ENCODE measurements at regions not wholly inside any gene's neighbourhood (a gene's known extent, or its start where the extent isn't known, plus 50 kb on each side); places are given as distances from the start of the nearest gene placed in this dataset.

DNA sequence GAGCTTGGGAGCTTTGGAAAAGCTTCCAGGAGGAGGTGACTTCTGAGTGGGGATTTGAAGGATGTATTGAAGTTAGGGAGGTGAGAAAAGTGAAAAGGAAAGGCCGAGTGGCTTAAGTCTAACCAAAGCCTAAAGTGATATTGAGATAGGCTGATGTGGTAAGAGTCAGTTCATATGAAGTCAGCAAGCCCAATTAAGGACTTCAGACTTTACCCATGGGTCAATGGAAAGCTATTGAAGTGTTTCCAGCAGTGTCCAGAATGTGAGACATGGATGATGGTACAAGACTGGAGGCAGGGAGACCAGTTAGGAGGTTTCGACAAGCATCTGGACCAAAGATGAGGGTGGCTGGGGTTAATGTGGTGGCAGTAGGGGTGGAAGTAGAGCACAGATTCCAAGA lies 134.3 kb upstream of the WWC1 start:
- H3K4me1 Mint-ChIP-seq, result no peaks in the 10 kb centered on the region
- H3K4me3 ChIP-seq (ENCODE audit: low read depth, low read length), result no peak overlapping the region
- no peaks in the 10 kb centered on the region for H3K9me3 ChIP-seq (ENCODE audit: control insufficient read depth in 2 of 2, low read length in 2 of 2)
- H3K27me3 Mint-ChIP-seq, result no peaks in the 10 kb centered on the region
- DNase-seq (no peak), ATAC-seq (ENCODE audit: low read depth in 2 of 2) (no peak)
- no peaks in the 10 kb centered on the region for H3K36me3 Mint-ChIP-seq
- no peaks in the 10 kb centered on the region for H3K4me1 ChIP-seq (ENCODE audit: control insufficient read depth, insufficient read depth, low read length, poor library complexity, severe bottlenecking)
- H3K9me3 Mint-ChIP-seq, result peaks cover 0 to 4% (median 0%) of the 10 kb centered on the region in 7 donors
- H3K27me3 ChIP-seq (ENCODE audit: control insufficient read depth, insufficient read depth, low read length), result no peaks in the 10 kb centered on the region
- H3K4me3 Mint-ChIP-seq, result no peak overlapping the region
- no peak overlapping the region for H3K27ac ChIP-seq (ENCODE audit: insufficient read depth, low read length, poor library complexity, severe bottlenecking)
- H3K27ac Mint-ChIP-seq, result no peak overlapping the region
- no peaks in the 10 kb centered on the region for H3K36me3 ChIP-seq (ENCODE audit: control insufficient read depth, insufficient read depth, low read length)

DNA sequence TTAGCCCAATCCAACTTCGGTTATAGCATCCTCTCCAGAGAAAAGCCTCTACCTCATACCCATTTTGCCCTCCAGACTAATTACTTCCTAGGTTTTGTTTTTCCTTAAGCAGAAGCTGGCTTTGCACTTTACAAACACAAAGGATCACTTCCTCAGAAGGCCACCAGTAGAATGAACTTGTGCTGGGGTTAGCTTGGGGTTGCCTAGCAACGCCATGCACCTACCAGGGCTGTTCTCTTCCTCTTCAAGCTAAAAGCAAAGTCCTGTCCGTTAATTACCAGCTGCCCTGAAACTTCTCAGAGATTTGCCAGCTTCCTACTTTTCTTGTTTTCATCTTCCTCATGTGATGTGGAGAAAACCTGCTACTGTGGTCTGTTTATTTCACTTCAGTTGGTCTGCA lies 132.0 kb upstream of the WWC1 start:
- H3K4me1 ChIP-seq (ENCODE audit: control insufficient read depth, insufficient read depth, low read length, poor library complexity, severe bottlenecking), result no peaks in the 10 kb centered on the region
- no peaks in the 10 kb centered on the region for H3K36me3 Mint-ChIP-seq
- no peaks in the 10 kb centered on the region for H3K27me3 ChIP-seq (ENCODE audit: control insufficient read depth, insufficient read depth, low read length)
- H3K4me1 Mint-ChIP-seq, result no peaks in the 10 kb centered on the region
- H3K27ac ChIP-seq (ENCODE audit: insufficient read depth, low read length, poor library complexity, severe bottlenecking), result no peak overlapping the region
- H3K4me3 Mint-ChIP-seq, result no peak overlapping the region
- H3K27ac Mint-ChIP-seq, result no peak overlapping the region
- DNase-seq (no peak), ATAC-seq (ENCODE audit: low read depth in 2 of 2) (no peak)
- H3K4me3 ChIP-seq (ENCODE audit: low read depth, low read length), result no peak overlapping the region
- H3K27me3 Mint-ChIP-seq, result peaks cover 6% of the 10 kb centered on the region
- H3K9me3 ChIP-seq (ENCODE audit: control insufficient read depth in 2 of 2, low read length in 2 of 2), result no peaks in the 10 kb centered on the region
- H3K36me3 ChIP-seq (ENCODE audit: control insufficient read depth, insufficient read depth, low read length), result no peaks in the 10 kb centered on the region
- H3K9me3 Mint-ChIP-seq, result peaks cover 0 to 2% (median 0%) of the 10 kb centered on the region in 7 donors

DNA sequence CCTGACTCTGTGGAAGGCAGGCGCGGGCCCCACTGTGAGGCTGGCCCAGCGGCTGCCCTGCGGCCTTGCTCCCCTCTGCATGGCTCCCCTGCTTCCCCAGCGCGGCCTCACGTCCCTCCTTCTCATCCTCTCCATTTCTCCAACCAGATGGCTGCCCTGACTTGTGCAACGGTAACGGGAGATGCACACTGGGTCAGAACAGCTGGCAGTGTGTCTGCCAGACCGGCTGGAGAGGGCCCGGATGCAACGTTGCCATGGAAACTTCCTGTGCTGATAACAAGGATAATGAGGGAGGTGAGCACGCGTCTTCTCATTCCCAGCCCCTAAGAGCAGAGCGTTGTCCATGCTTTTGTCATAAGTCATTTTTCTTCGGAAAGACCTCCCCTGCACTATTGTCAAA lies 129.0 kb upstream of the WWC1 start:
- Histone ChIP-seq H3K27ac (ENCODE audit: insufficient read depth, low read length, poor library complexity, severe bottlenecking) (no peak overlapping the region), H3K27me3 (ENCODE audit: control insufficient read depth, insufficient read depth, low read length) (peaks cover 2% of the 10 kb centered on the region), H3K4me3 (ENCODE audit: low read depth, low read length) (no peak overlapping the region), H3K9me3 (ENCODE audit: control insufficient read depth in 2 of 2, low read length in 2 of 2) (no peaks in the 10 kb centered on the region), H3K36me3 (ENCODE audit: control insufficient read depth, insufficient read depth, low read length) (no peaks in the 10 kb centered on the region), H3K4me1 (ENCODE audit: control insufficient read depth, insufficient read depth, low read length, poor library complexity, severe bottlenecking) (no peaks in the 10 kb centered on the region)
- ATAC-seq (ENCODE audit: low read depth in 2 of 2), result no peak
- DNase-seq, result no peak
- no peak overlapping the region for H3K27ac Mint-ChIP-seq
- H3K4me1 Mint-ChIP-seq, result peaks cover 0 to 17% (median 8%) of the 10 kb centered on the region in 4 donors
- H3K36me3 Mint-ChIP-seq, result no peaks in the 10 kb centered on the region
- H3K27me3 Mint-ChIP-seq, result peaks cover 18% of the 10 kb centered on the region
- no peaks in the 10 kb centered on the region for H3K9me3 Mint-ChIP-seq
- H3K4me3 Mint-ChIP-seq, result no peak overlapping the region

GRCh38 chr5:168163966-168164365 lies 127.5 kb upstream of the WWC1 start:
- H3K36me3 Mint-ChIP-seq, result no peaks in the 10 kb centered on the region

GRCh38 chr5:168165221-168165914 lies 126.1 kb upstream of the WWC1 start:
- Mint-ChIP-seq H3K4me1 (peaks cover 0 to 17% (median 8%) of the 10 kb centered on the region in 4 donors), H3K36me3 (no peaks in the 10 kb centered on the region), H3K27ac (no peak overlapping the region), H3K9me3 (peaks cover 0 to 2% (median 0%) of the 10 kb centered on the region in 7 donors), H3K4me3 (no peak overlapping the region), H3K27me3 (peaks cover 21% of the 10 kb centered on the region)
- Histone ChIP-seq H3K27me3 (ENCODE audit: control insufficient read depth, insufficient read depth, low read length) (peaks cover 2% of the 10 kb centered on the region), H3K4me3 (ENCODE audit: low read depth, low read length) (no peak overlapping the region), H3K36me3 (ENCODE audit: control insufficient read depth, insufficient read depth, low read length) (no peaks in the 10 kb centered on the region), H3K9me3 (ENCODE audit: control insufficient read depth in 2 of 2, low read length in 2 of 2) (no peaks in the 10 kb centered on the region), H3K27ac (ENCODE audit: insufficient read depth, low read length, poor library complexity, severe bottlenecking) (no peak overlapping the region), H3K4me1 (ENCODE audit: control insufficient read depth, insufficient read depth, low read length, poor library complexity, severe bottlenecking) (no peaks in the 10 kb centered on the region)
- ATAC-seq (ENCODE audit: low read depth in 2 of 2) (no peak), DNase-seq (no peak)

More at GRCh38 chr5:168163966-168164365, 127.5 kb upstream of the WWC1 start:
- H3K4me1 ChIP-seq (ENCODE audit: control insufficient read depth, insufficient read depth, low read length, poor library complexity, severe bottlenecking), result no peaks in the 10 kb centered on the region
- no peak overlapping the region for H3K27ac ChIP-seq (ENCODE audit: insufficient read depth, low read length, poor library complexity, severe bottlenecking)
- ATAC-seq (ENCODE audit: low read depth in 2 of 2) (no peak), DNase-seq (no peak)
- H3K27ac Mint-ChIP-seq, result no peak overlapping the region
- H3K4me3 ChIP-seq (ENCODE audit: low read depth, low read length), result no peak overlapping the region
- H3K27me3 Mint-ChIP-seq, result peaks cover 18% of the 10 kb centered on the region
- peaks cover 0 to 17% (median 8%) of the 10 kb centered on the region in 4 donors for H3K4me1 Mint-ChIP-seq
- no peak overlapping the region for H3K4me3 Mint-ChIP-seq
- no peaks in the 10 kb centered on the region for H3K9me3 ChIP-seq (ENCODE audit: control insufficient read depth in 2 of 2, low read length in 2 of 2)
- no peaks in the 10 kb centered on the region for H3K36me3 ChIP-seq (ENCODE audit: control insufficient read depth, insufficient read depth, low read length)
- peaks cover 2% of the 10 kb centered on the region for H3K27me3 ChIP-seq (ENCODE audit: control insufficient read depth, insufficient read depth, low read length)
- H3K9me3 Mint-ChIP-seq, result no peaks in the 10 kb centered on the region

DNA sequence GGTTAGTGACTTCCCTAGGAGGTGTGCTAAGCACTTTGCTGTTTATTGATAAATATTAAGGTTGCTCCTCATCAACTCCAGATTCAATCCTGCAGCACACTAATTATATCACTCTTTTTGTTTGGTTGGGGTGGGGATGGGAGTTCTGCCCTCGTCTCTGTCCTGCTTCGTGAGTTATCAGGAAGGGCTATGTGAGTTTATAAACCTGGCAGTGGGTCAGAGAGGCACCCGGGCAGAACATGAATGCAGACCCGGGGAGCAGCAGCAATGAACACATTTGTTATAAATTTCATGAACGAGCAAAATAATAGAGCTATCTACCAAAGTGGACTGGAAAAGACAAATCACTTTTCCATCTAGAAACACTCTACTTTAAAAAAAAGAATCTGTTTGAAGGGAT lies 125.5 kb upstream of the WWC1 start:
- Mint-ChIP-seq H3K4me3 (no peak overlapping the region), H3K36me3 (no peaks in the 10 kb centered on the region), H3K27me3 (peaks cover 23% of the 10 kb centered on the region), H3K9me3 (peaks cover 0 to 2% (median 0%) of the 10 kb centered on the region in 7 donors), H3K4me1 (peaks cover 0 to 17% (median 8%) of the 10 kb centered on the region in 4 donors), H3K27ac (no peak overlapping the region)
- ATAC-seq (ENCODE audit: low read depth in 2 of 2) (no peak), DNase-seq (no peak)
- H3K9me3 ChIP-seq (ENCODE audit: control insufficient read depth in 2 of 2, low read length in 2 of 2), result no peaks in the 10 kb centered on the region
- H3K36me3 ChIP-seq (ENCODE audit: control insufficient read depth, insufficient read depth, low read length), result no peaks in the 10 kb centered on the region
- H3K4me1 ChIP-seq (ENCODE audit: control insufficient read depth, insufficient read depth, low read length, poor library complexity, severe bottlenecking), result no peaks in the 10 kb centered on the region
- no peak overlapping the region for H3K27ac ChIP-seq (ENCODE audit: insufficient read depth, low read length, poor library complexity, severe bottlenecking)
- peaks cover 2% of the 10 kb centered on the region for H3K27me3 ChIP-seq (ENCODE audit: control insufficient read depth, insufficient read depth, low read length)
- no peak overlapping the region for H3K4me3 ChIP-seq (ENCODE audit: low read depth, low read length)

DNA sequence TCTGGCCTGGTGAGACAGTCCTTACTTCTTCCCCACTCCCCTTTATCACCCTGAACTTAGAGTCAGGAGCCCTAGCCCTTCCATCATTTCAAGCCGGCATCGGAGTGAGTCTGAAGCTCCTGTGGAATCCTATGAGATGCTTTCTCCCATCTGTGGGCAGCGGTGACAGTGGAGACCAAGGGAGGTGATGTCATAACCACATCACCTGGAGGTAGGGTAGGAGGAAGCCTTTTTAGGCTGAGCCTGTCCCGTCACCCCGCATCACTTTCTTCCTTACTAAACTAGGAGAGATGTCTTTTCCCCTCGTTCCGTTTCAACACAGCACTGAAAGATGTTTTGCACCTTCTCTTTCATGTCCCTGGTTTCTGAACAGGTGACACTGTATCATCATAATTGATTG lies 124.1 kb upstream of the WWC1 start:
- Mint-ChIP-seq H3K27ac (no peak overlapping the region), H3K4me3 (no peak overlapping the region), H3K27me3 (peaks cover 23% of the 10 kb centered on the region), H3K4me1 (peaks cover 0 to 17% (median 8%) of the 10 kb centered on the region in 4 donors), H3K36me3 (no peaks in the 10 kb centered on the region), H3K9me3 (peaks cover 0 to 2% (median 0%) of the 10 kb centered on the region in 7 donors)
- Histone ChIP-seq H3K36me3 (ENCODE audit: control insufficient read depth, insufficient read depth, low read length) (no peaks in the 10 kb centered on the region), H3K4me1 (ENCODE audit: control insufficient read depth, insufficient read depth, low read length, poor library complexity, severe bottlenecking) (no peaks in the 10 kb centered on the region), H3K9me3 (ENCODE audit: control insufficient read depth in 2 of 2, low read length in 2 of 2) (no peaks in the 10 kb centered on the region), H3K27me3 (ENCODE audit: control insufficient read depth, insufficient read depth, low read length) (peaks cover 2% of the 10 kb centered on the region), H3K4me3 (ENCODE audit: low read depth, low read length) (no peak overlapping the region), H3K27ac (ENCODE audit: insufficient read depth, low read length, poor library complexity, severe bottlenecking) (no peak overlapping the region)
- no peak for ATAC-seq (ENCODE audit: low read depth in 2 of 2)
- DNase-seq, result no peak
